Psoas muscle (tissue), 7 donors: ENCODE measurements at regions not wholly inside any gene's neighbourhood (a gene's known extent, or its start where the extent isn't known, plus 50 kb on each side); places are given as distances from the start of the nearest gene placed in this dataset.

ENCODE experiments used
- ATAC-seq, 4 donors: fragments of 200-7000 bp; cut with Tn5 transposase; one replicate each; pipeline ENCODE4 v1.9.1; 2020; ENCODE audit warnings: moderate library complexity in 3 of 4, mild to moderate bottlenecking in 2 of 4
- DNase-seq, 2 donors: peaks; one replicate each; pipeline ENCODE4 v3.0.0-alpha.2; 2020
- H3K27ac ChIP-seq: fragments of 200-600 bp; one replicate; pipeline ENCODE4 v1.8.0; 2022
- H3K27me3 ChIP-seq, 3 donors: fragments of 200-600 bp in 1 of 3; one replicate each; pipeline versions ENCODE4 v1.6.1 to v1.8.0; 2013 to 2022; ENCODE audit warnings: low read length in 2 of 3, mild to moderate bottlenecking in 2 of 3, moderate library complexity in 1 of 3; ENCODE audit not compliant: insufficient read depth in 3 of 3
- H3K36me3 ChIP-seq, 2 donors: fragments of 200-600 bp in 1 of 2; one replicate each; pipeline versions ENCODE4 v1.6.1 to v1.8.0; 2013 to 2022; ENCODE audit warnings: low read depth in 1 of 2, mild to moderate bottlenecking in 1 of 2, moderate library complexity in 1 of 2; ENCODE audit not compliant: insufficient read depth in 1 of 2
- H3K4me1 ChIP-seq: fragments of 200-600 bp; one replicate; pipeline ENCODE4 v1.8.0; 2022
- H3K4me3 ChIP-seq: fragments of 200-600 bp; one replicate; pipeline ENCODE4 v1.8.0; 2022; ENCODE audit warnings: mild to moderate bottlenecking
- H3K9me3 ChIP-seq: fragments of 200-600 bp; one replicate; pipeline ENCODE4 v1.8.0; 2022
- CTCF ChIP-seq: fragments of 200-600 bp; IDR thresholded peaks from one replicate; pipeline ENCODE4 v1.8.0; 2022; ENCODE audit warnings: antibody characterized with exemption
- WGBS, 3 donors: extraction: QIAGEN DNeasy Blood & Tissue Kit; methylation state at CpG; one replicate each; pipeline versions ENCODE4 v1.1.6 to v1.1.7; 2013; 5-methylcytosine and 5-hydroxymethylcytosine counted together
- intact Hi-C, 2 donors: fragments of 100-400 bp; cut with DNase I; formaldehyde crosslinking; loops; one replicate each; pipeline versions ENCODE4 v1.11.0 to v1.14.2; 2022
- donor health status: healthy with polysubstance abuse.
- donor health status: DM: no; HTN: no; CAD: no; lungs with moderate emphysema.
- donor health status: Bipolar disorder and iron deficiency.
- donor health status: healthy.
- donor health status: DM: yes; HTN: yes; CAD: no.
- donor health status: DM: no; HTN: no; CAD: no.
- donor health status: DM: yes; HTN: yes; CAD: no.

GRCh38 chr2:88334418-88334817 is 118.1 kb downstream of the FOXI3 start:
- TF ChIP-seq CTCF = no peak
- Histone ChIP-seq H3K36me3 (no peaks in the 10 kb centered on the region), H3K27ac (no peak overlapping the region), H3K9me3 (no peaks in the 10 kb centered on the region), H3K27me3 (peaks cover 0 to 4% (median 2%) of the 10 kb centered on the region in 3 donors), H3K4me1 (no peaks in the 10 kb centered on the region), H3K4me3 (no peak overlapping the region)
- no peak for ATAC-seq
- no peak for DNase-seq
- 57 to 71% (median 68%) methylated on average over 3 of the region's 3 CpGs for WGBS, 3 donors
- intact Hi-C loops = no loop called here

- intact Hi-C loops = no loop called here
- WGBS, 3 donors = 48 to 63% (median 56%) methylated on average over 1 of the region's 1 CpG
Observed at GRCh38 chr2:88331239-88331638, 121.3 kb downstream of the FOXI3 start.

GRCh38 chr2:88329815-88330603 is 122.5 kb downstream of the FOXI3 start:
- no peaks in the 10 kb centered on the region for H3K36me3 ChIP-seq
- 42 to 47% (median 45%) methylated on average over 8 of the region's 8 CpGs for whole genome bisulfite sequencing, 3 donors
- no peak overlapping the region for H3K4me3 ChIP-seq
- DNase-seq = no peak
- intact Hi-C loops = no loop called here
- no peaks in the 10 kb centered on the region for H3K9me3 ChIP-seq
- H3K27ac ChIP-seq = no peak overlapping the region
- H3K4me1 ChIP-seq = no peaks in the 10 kb centered on the region
- ATAC-seq = no peak
- TF ChIP-seq CTCF = no peak
- peaks cover 0 to 6% (median 4%) of the 10 kb centered on the region in 3 donors for H3K27me3 ChIP-seq

More at GRCh38 chr2:88331239-88331638, 121.3 kb downstream of the FOXI3 start:
- no peak for TF ChIP-seq CTCF
- ATAC-seq (no peak), DNase-seq (no peak)
- Histone ChIP-seq H3K36me3 (no peaks in the 10 kb centered on the region), H3K27ac (no peak overlapping the region), H3K27me3 (peaks cover 0 to 6% (median 4%) of the 10 kb centered on the region in 3 donors), H3K9me3 (no peaks in the 10 kb centered on the region), H3K4me3 (no peak overlapping the region), H3K4me1 (no peaks in the 10 kb centered on the region)

- Histone ChIP-seq H3K4me3 (no peak overlapping the region), H3K27me3 (peaks cover 0 to 1% (median 0%) of the 10 kb centered on the region in 3 donors), H3K36me3 (no peaks in the 10 kb centered on the region), H3K9me3 (no peaks in the 10 kb centered on the region), H3K27ac (no peak overlapping the region), H3K4me1 (no peaks in the 10 kb centered on the region)
- DNase-seq = no peak
- TF ChIP-seq CTCF = no peak
- 32 to 43% (median 38%) methylated on average over 7 of the region's 7 CpGs for WGBS, 3 donors
- no peak for ATAC-seq
- intact Hi-C loops = no loop called here
Observed at GRCh38 chr2:88321449-88322248, 130.8 kb downstream of the FOXI3 start.
